Fibroblast of mammary gland (primary cell): ENCODE measurements at regions not wholly inside any gene's neighbourhood (a gene's known extent, or its start where the extent isn't known, plus 50 kb on each side); places are given as distances from the start of the nearest gene placed in this dataset.

Experiments
- DNase-seq: peaks from one replicate; pipeline ENCODE4 v3.0.0-alpha.2; 2010; ENCODE audit warnings: low read depth
- H3K4me3 ChIP-seq: 2 replicates; pipeline ENCODE4 v1.5.1; 2011; ENCODE audit warnings: low read depth, mild to moderate bottlenecking, low read length, moderate library complexity; ENCODE audit not compliant: control insufficient read depth
- CTCF ChIP-seq: conservative IDR thresholded peaks from 2 replicates; pipeline ENCODE4 v1.5.1; 2011; ENCODE audit warnings: low read depth, low read length, inconsistent platforms; ENCODE audit not compliant: control insufficient read depth, insufficient read depth

GRCh38 chr10:105592468-105592867 is 951.4 kb downstream of the SORCS3 start:
- TF ChIP-seq CTCF: no peak
- no peak for DNase-seq
- H3K4me3 ChIP-seq: no peak overlapping the region

DNA sequence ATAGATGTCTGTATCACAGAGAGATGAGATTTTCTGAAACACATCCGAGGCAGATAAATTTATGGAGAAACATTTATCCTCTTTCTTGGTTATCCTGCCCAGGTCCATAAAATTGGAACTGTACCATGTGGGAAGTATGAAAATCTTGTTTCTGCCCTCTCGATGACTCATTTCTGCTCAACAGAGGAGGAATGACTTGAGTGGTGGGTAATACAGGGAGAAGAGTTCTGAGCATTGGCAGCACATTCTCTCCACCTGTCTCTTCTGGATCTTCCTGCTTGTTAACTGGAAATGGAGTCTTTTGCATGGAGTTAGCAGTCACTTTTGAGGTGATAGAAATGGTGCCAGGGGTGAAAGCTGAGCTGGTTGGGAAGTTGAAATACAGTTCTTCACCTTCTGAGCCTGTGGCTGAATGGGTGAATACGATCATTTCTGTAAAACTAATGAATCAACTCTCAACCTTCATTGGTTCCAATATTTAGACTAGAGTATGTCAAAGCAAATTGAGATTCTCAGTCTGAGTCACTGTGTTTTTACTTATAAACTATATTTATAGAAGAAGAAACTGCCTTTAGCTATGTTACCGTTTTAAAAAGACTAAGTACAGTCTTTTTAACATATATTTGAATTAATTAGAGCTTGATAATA is 945.5 kb downstream of the SORCS3 start:
- no peak for DNase-seq
- no peak for TF ChIP-seq CTCF
- H3K4me3 ChIP-seq: no peak overlapping the region

GRCh38 chr10:105585753-105586152 is 944.7 kb downstream of the SORCS3 start:
- H3K4me3 ChIP-seq: no peak overlapping the region
- DNase-seq: no peak
- TF ChIP-seq CTCF: no peak

DNA sequence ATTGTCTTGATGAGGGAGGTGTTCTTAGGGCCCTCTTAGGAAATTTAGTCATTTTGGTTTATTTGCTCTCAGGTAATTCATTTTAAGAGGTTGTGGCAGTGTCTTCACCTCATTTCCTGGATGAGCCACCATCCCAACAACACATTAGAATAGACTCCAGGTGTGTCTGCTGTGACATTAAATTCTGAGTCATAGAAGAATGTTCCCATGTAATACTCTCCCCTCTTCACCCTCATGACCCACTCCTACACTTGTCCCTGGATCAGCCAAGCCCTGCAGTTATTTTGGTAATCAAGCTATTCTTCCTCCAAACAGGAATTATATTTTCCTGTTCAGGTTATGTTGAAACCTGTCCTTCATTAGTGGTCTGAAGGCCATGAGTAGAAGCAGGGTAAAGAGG is 944.1 kb downstream of the SORCS3 start:
- DNase-seq: no peak
- TF ChIP-seq CTCF: no peak
- H3K4me3 ChIP-seq: no peak overlapping the region

- no peak for DNase-seq
- TF ChIP-seq CTCF: no peak
- no peak overlapping the region for H3K4me3 ChIP-seq
Observed at GRCh38 chr10:105579112-105579511, 938.0 kb downstream of the SORCS3 start.

DNA sequence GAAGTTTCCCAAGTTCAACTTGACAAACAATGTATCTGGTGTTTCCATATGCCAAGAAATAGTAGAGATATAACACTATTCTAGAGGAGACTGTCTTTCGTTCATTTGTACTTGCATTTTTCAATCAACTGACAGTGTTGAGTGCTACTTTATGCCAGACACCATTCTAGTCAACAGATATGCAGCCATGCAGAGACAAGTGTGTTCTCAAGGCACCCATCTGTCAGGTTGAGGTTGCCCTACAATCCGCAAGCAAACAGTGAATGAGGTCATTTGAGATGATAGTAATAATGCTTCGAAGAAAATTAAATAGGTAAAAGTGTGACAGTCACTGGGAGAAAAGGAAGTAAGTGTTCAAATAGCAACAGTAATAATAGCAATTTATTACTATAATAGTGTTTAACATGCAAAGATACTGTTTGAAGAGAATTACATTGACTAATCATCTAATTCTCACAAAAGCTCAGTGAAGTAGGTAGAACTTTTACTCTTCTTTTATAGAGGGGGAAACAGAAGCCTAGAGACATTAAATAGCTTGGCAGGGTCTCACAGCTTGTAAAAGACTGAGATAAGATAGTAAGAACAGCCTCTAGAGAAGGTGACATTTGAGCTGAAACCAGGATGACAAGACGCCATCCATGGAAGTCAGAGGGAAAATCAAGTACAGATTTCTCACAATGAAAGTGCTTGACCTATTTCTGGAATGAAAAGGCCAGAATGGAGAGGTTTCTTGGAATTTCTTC is 936.9 kb downstream of the SORCS3 start:
- no peak for TF ChIP-seq CTCF
- no peak overlapping the region for H3K4me3 ChIP-seq
- DNase-seq: no peak
